Suprapubic skin (tissue), 4 donors: ENCODE measurements at regions not wholly inside any gene's neighbourhood (a gene's known extent, or its start where the extent isn't known, plus 50 kb on each side); places are given as distances from the start of the nearest gene placed in this dataset.

ENCODE experiments used
- DNase-seq, 2 donors: peaks; one replicate each; pipeline ENCODE4 v3.0.0-alpha.2; 2019; ENCODE audit warnings: low spot score in 2 of 2
- H3K27ac ChIP-seq: fragments of 200-600 bp; sonication (generic); one replicate; pipeline ENCODE4 v1.5.1; 2019
- H3K27me3 ChIP-seq: fragments of 200-600 bp; sonication (generic); one replicate; pipeline ENCODE4 v1.5.1; 2019
- H3K36me3 ChIP-seq: fragments of 200-600 bp; sonication (generic); one replicate; pipeline ENCODE4 v1.5.1; 2019
- H3K4me1 ChIP-seq: fragments of 200-600 bp; sonication (generic); one replicate; pipeline ENCODE4 v1.5.1; 2019
- H3K4me3 ChIP-seq: fragments of 200-600 bp; sonication (generic); one replicate; pipeline ENCODE4 v1.5.1; 2019; ENCODE audit warnings: mild to moderate bottlenecking
- H3K9me3 ChIP-seq: fragments of 200-600 bp; sonication (generic); one replicate; pipeline ENCODE4 v1.5.1; 2019
- EP300 ChIP-seq: sonication (generic); formaldehyde crosslinking; IDR thresholded peaks from one replicate; pipeline ENCODE4 v1.6.1; 2017; ENCODE audit warnings: antibody characterized with exemption
- POLR2A ChIP-seq, 2 donors: fragments of 450-650 bp; IDR thresholded peaks; one replicate each; pipeline ENCODE4 v1.6.1; 2017; ENCODE audit warnings: antibody characterized with exemption in 2 of 2, mild to moderate bottlenecking in 2 of 2, moderate library complexity in 2 of 2
- POLR2AphosphoS5 ChIP-seq, 3 donors: sonication (generic); formaldehyde crosslinking; IDR thresholded peaks; one replicate each; pipeline ENCODE4 v1.6.1; 2017; ENCODE audit warnings: antibody characterized with exemption in 3 of 3
- WGBS: methylation state at CpG from one replicate; pipeline ENCODE4 v1.1.5; 2018; 5-methylcytosine and 5-hydroxymethylcytosine counted together
- TF ChIP-seq, protein P1 (sequence below), 2 donors: fragments of 200-600 bp in 1 of 2; fragments of 450-650 bp in 1 of 2; sonication (generic) in 1 of 2; IDR thresholded peaks; one replicate each; pipeline ENCODE4 v1.5.1; 2016 to 2019; ENCODE audit warnings: antibody characterized with exemption in 2 of 2, mild to moderate bottlenecking in 1 of 2, moderate library complexity in 1 of 2

DNA sequence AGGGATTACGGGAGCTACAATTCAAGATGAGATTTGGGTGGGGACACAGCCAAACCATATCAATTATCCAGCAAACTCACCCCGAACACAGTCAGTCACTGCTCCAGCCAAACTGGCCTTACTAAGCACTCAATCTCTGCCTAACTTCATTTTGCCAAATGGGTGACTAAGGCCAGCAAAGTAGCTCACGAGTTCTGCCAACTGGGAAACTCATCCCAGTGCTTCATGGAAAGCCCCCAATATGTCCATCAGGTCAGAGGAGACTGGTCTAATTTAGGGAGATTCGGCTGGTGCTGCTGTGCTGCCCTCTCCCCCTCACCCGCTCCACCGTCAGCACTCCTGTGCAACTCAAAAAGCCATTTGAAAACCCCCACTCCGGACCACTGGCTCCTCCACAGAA is 324.0 kb downstream of the FOXO1 start:
- DNase-seq: no peak
- Histone ChIP-seq H3K4me1 (no peaks in the 10 kb centered on the region), H3K27me3 (no peaks in the 10 kb centered on the region), H3K27ac (no peak overlapping the region), H3K4me3 (no peak overlapping the region), H3K36me3 (no peaks in the 10 kb centered on the region), H3K9me3 (no peaks in the 10 kb centered on the region)
- no peak for TF ChIP-seq EP300
- no peak for TF ChIP-seq POLR2AphosphoS5 (IDR thresholded peaks at IDR 0.05)
- TF ChIP-seq, protein P1, sequence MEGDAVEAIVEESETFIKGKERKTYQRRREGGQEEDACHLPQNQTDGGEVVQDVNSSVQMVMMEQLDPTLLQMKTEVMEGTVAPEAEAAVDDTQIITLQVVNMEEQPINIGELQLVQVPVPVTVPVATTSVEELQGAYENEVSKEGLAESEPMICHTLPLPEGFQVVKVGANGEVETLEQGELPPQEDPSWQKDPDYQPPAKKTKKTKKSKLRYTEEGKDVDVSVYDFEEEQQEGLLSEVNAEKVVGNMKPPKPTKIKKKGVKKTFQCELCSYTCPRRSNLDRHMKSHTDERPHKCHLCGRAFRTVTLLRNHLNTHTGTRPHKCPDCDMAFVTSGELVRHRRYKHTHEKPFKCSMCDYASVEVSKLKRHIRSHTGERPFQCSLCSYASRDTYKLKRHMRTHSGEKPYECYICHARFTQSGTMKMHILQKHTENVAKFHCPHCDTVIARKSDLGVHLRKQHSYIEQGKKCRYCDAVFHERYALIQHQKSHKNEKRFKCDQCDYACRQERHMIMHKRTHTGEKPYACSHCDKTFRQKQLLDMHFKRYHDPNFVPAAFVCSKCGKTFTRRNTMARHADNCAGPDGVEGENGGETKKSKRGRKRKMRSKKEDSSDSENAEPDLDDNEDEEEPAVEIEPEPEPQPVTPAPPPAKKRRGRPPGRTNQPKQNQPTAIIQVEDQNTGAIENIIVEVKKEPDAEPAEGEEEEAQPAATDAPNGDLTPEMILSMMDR (IDR thresholded peaks at IDR 0.05): no peak
- no peak for TF ChIP-seq POLR2A (IDR thresholded peaks at IDR 0.05)
- 71% methylated on average over 7 of the region's 7 CpGs for WGBS

DNA sequence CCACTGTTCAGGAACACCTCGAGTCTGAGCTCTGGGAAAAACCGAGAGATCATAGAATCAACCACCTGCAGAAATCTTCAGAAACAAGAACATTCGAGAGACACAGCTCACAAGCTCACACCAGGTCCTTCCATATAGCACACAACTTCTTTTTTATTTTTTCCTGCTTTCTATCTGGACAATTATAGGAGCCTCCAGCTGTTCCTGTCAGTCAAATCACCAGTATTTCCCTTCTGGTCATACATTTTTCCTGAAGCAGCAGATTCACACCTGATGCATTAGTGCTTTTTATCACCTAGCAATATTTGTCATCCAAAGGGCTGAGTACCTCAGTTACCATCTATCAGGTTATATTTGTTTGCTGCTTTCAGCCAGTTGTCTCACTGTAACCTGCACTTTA is 323.5 kb downstream of the FOXO1 start:
- Histone ChIP-seq H3K27ac (no peak overlapping the region), H3K9me3 (no peaks in the 10 kb centered on the region), H3K4me3 (no peak overlapping the region), H3K27me3 (no peaks in the 10 kb centered on the region), H3K36me3 (no peaks in the 10 kb centered on the region), H3K4me1 (no peaks in the 10 kb centered on the region)
- 84% methylated on average over 3 of the region's 3 CpGs for WGBS
- no peak for DNase-seq
- TF ChIP-seq, protein P1 (IDR thresholded peaks at IDR 0.05): no peak
- TF ChIP-seq POLR2AphosphoS5 (IDR thresholded peaks at IDR 0.05): no peak

DNA sequence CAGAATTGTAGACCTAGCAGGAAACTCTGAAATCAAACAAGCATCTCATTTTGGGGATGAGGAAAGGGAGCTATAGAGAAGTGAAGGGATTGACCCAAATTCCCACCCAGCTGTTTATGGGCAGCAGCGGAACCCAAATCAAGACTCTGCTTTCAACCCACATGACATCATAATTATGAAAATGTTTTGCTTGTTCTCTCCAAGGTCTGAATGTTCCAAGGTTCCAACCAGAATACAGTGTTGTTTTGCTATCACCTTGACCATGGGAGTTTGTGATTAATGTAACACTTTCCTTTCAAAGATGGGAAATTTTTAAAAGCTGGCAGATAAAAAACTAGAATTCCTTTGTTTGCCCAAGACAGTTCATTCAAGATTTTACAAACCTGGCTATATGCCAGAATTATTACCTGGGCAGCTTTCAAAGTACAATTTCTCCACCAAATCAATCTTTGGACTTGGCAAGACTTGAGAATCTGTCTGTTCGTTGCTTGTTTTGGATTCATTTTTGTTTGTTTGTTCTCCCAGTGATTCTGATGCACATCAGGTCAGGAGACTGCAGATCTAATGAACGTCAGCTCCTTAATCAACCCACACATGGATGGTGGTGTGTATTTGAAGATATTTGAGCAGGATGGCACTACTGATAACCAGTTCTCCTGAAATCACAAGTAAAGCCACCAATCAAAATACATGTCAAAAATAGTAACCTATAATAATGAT is 322.7 kb downstream of the FOXO1 start:
- DNase-seq: no peak

DNA sequence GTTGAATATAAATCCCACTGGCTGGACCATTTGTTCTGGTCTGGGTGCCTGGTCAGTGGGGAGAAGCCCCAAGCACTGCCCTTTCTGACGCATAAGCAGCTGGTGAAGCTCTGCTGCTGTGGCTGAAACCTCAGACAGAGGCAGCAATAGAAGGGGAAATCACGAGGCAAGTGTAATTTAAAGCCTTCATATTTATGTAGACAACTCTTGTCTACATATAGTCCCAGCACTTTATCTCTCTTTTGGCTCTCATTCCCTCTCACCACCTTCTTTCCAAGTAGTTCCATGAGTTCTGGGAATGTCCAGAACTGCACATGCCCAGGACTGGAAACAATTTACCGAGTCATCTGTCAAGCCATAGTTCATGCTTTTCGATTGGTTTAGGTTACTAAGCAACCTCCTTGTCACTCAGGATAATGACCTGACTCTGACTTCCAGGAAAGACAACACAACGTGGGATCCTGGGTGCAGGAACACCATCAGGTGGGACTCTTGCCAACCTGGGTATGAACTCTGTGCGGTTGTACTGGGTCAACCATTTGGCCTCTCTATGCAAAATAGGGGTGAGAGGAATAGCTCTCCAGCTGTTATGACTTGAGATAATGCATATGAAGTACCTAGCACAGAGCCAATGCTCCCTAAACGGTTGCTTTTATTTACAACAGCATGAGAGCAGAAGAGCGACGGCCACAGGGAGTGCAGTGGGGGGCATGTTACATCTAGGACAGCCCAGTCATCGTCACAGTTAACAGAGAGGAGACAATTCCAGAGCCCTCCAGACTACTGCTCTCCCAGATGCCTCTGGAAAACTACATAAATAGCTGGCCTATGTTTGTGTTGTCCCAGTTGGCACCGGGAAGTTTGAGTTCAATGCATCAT is 321.9 kb downstream of the FOXO1 start:
- WGBS: 81% methylated on average over 11 of the region's 11 CpGs
- Histone ChIP-seq H3K27ac (no peak overlapping the region), H3K36me3 (no peaks in the 10 kb centered on the region), H3K4me1 (no peaks in the 10 kb centered on the region), H3K27me3 (no peaks in the 10 kb centered on the region), H3K9me3 (no peaks in the 10 kb centered on the region), H3K4me3 (no peak overlapping the region)
- DNase-seq: no peak
- TF ChIP-seq POLR2AphosphoS5 (IDR thresholded peaks at IDR 0.05): no peak
- TF ChIP-seq, protein P1 (IDR thresholded peaks at IDR 0.05): no peak
- no peak for TF ChIP-seq POLR2A (IDR thresholded peaks at IDR 0.05)
- TF ChIP-seq EP300: no peak

More for the DNA sequence above, 322.7 kb downstream of the FOXO1 start:
- no peaks in the 10 kb centered on the region for H3K9me3 ChIP-seq
- no peaks in the 10 kb centered on the region for H3K27me3 ChIP-seq
- 76% methylated on average over 3 of the region's 3 CpGs for WGBS
- no peaks in the 10 kb centered on the region for H3K36me3 ChIP-seq
- no peak overlapping the region for H3K4me3 ChIP-seq
- no peak overlapping the region for H3K27ac ChIP-seq
- TF ChIP-seq POLR2A (IDR thresholded peaks at IDR 0.05): no peak
- no peak for TF ChIP-seq EP300
- TF ChIP-seq POLR2AphosphoS5 (IDR thresholded peaks at IDR 0.05): no peak
- TF ChIP-seq, protein P1 (IDR thresholded peaks at IDR 0.05): no peak
- no peaks in the 10 kb centered on the region for H3K4me1 ChIP-seq

DNA sequence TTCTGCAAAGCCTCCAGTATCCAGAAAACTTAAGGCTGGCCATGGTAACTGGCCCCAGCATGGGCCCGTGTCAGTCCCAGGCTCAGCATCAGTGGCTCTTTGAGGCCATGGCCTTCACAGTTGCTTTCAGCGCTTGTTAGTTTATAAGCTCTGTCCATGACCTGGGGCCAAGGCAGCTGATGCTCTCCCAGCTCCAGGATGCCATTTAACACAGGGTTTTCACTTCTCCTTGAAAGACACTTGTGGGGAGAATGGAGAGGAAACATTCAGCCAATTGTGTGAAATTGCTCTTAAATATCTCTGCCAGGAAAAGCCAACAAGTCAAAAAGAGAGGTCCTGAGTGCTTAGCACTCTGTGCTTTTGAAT is 321.3 kb downstream of the FOXO1 start:
- WGBS: 100% methylated on average over 2 of the region's 2 CpGs

More for the DNA sequence above, 321.3 kb downstream of the FOXO1 start:
- H3K27ac ChIP-seq: no peak overlapping the region
- H3K27me3 ChIP-seq: no peaks in the 10 kb centered on the region
- DNase-seq: no peak
- H3K9me3 ChIP-seq: no peaks in the 10 kb centered on the region
- no peaks in the 10 kb centered on the region for H3K4me1 ChIP-seq
- H3K36me3 ChIP-seq: no peaks in the 10 kb centered on the region
- H3K4me3 ChIP-seq: no peak overlapping the region
- no peak for TF ChIP-seq POLR2A (IDR thresholded peaks at IDR 0.05)
- TF ChIP-seq POLR2AphosphoS5 (IDR thresholded peaks at IDR 0.05): no peak
- TF ChIP-seq EP300: no peak
- TF ChIP-seq, protein P1 (IDR thresholded peaks at IDR 0.05): no peak
